ENCODE measurements at regions not wholly inside any gene's neighbourhood (a gene's known extent, or its start where the extent isn't known, plus 50 kb on each side); places are given as distances from the start of the nearest gene placed in this dataset.

DNA sequence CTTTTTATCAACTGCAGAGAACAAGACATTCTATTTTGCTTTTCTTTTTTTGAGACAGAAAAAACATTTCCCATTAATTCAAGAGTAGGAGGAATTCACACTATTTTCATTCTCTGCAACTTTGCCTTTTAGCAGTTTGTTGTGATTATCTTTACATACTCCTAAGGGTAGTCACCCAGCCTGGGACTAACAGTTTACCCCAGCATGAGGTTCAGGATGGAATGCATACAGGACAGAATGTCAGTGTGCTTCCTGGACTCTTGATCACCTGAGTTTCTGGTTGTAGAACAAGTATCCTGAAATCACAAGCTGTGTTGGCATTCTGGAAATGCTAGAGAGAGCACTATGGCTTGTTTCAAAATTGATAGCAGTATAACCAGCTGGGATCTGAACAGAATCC is 368.1 kb downstream of the KIF4B start:
- Mint-ChIP-seq H3K9me3 (ENCODE audit: unreplicated experiment) (peaks cover 1% of the 10 kb centered on the region), H3K27me3 (ENCODE audit: unreplicated experiment) (no peaks in the 10 kb centered on the region), H3K27ac (ENCODE audit: unreplicated experiment) (no peak overlapping the region), H3K4me3 (ENCODE audit: unreplicated experiment) (no peak overlapping the region), H3K36me3 (ENCODE audit: unreplicated experiment) (no peaks in the 10 kb centered on the region), H3K4me1 (ENCODE audit: low read depth, unreplicated experiment) (no peaks in the 10 kb centered on the region)
- TF ChIP-seq, protein P1, sequence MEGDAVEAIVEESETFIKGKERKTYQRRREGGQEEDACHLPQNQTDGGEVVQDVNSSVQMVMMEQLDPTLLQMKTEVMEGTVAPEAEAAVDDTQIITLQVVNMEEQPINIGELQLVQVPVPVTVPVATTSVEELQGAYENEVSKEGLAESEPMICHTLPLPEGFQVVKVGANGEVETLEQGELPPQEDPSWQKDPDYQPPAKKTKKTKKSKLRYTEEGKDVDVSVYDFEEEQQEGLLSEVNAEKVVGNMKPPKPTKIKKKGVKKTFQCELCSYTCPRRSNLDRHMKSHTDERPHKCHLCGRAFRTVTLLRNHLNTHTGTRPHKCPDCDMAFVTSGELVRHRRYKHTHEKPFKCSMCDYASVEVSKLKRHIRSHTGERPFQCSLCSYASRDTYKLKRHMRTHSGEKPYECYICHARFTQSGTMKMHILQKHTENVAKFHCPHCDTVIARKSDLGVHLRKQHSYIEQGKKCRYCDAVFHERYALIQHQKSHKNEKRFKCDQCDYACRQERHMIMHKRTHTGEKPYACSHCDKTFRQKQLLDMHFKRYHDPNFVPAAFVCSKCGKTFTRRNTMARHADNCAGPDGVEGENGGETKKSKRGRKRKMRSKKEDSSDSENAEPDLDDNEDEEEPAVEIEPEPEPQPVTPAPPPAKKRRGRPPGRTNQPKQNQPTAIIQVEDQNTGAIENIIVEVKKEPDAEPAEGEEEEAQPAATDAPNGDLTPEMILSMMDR (IDR thresholded peaks at IDR 0.05; ENCODE audit: partially characterized antibody, unreplicated experiment), result no peak
- DNase-seq, result no peak

DNA sequence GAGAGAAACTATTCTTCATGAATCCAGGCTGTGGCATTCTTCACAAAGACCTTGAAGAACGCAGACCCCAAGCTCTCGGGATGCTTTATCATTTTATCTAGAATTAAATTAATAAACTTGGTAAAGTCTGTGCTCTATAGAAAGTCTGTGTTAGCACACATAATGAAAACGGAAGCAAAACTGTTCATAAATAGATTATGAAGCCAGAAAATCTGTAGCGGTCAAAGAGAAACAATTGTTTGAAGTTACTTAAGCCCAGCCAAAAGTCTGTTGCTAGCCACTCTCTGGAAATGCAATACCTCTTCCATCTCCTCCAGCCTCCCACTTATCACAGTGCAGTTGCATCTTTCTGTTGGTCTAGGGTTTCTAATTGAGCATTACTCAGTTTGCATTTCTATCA is 375.9 kb downstream of the KIF4B start:
- no peak for DNase-seq
- Mint-ChIP-seq H3K27ac (ENCODE audit: unreplicated experiment) (no peak overlapping the region), H3K27me3 (ENCODE audit: unreplicated experiment) (no peaks in the 10 kb centered on the region), H3K9me3 (ENCODE audit: unreplicated experiment) (no peaks in the 10 kb centered on the region), H3K4me3 (ENCODE audit: unreplicated experiment) (no peak overlapping the region), H3K36me3 (ENCODE audit: unreplicated experiment) (no peaks in the 10 kb centered on the region), H3K4me1 (ENCODE audit: low read depth, unreplicated experiment) (no peaks in the 10 kb centered on the region)
- TF ChIP-seq, protein P1 (IDR thresholded peaks at IDR 0.05; ENCODE audit: partially characterized antibody, unreplicated experiment), result no peak

DNA sequence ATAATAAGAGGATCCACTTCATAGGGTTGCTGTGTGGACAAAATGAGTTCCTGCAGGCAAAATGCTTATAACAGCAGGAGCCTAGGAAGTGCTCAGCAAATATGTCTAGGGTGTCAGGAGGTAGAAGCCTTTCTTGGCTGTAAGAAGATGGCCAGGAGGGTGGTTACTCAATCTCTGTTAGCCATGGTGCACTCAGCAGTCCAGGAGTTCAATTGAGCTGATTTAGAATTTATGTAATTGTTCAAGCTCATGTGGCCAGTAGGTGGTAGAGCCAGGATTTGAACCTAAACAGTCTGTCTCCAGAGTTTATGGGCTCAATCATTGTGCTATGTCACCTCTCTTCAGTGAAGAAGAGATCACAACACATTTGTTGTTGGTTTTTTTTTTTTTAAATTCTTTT is 381.2 kb downstream of the KIF4B start:
- H3K36me3 Mint-ChIP-seq (ENCODE audit: unreplicated experiment), result no peaks in the 10 kb centered on the region
- H3K4me3 Mint-ChIP-seq (ENCODE audit: unreplicated experiment), result no peak overlapping the region
- TF ChIP-seq, protein P1 (IDR thresholded peaks at IDR 0.05; ENCODE audit: partially characterized antibody, unreplicated experiment), result no peak

DNA sequence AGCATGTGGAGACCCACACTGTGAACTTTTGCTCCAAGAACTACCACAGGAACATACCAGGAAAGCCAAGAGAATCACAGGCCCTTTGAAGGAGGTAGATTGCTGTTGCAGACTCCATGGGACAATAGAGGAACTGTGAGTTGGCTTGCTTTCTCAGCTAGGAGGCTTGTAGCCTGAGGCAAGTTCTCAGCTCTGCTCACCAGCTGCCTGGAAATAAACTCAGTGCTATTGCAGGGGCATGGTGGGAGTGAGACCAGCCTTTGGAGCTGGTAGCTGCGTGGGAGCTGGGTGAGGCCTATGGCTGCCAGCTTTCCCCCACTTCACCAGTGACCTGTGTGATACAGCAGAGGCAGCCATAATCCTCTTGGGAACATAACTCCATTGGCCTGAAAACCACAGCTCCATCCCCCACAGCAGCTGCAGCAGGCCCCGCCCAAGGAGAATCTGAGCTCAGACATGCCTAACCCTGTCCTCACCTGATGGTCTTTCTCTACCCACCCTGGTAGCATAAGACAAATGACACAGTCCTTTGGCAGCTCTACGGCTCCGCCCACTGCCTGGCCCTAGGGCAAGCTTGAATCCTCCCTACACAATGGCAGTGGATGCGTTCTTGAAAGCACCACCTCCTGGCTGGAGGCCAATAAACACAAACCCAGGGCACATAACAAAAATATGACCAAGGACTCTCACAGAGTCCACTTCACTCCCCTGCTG is 389.5 kb downstream of the KIF4B start:
- H3K9me3 Mint-ChIP-seq (ENCODE audit: unreplicated experiment), result peaks cover 2% of the 10 kb centered on the region
- TF ChIP-seq, protein P1 (IDR thresholded peaks at IDR 0.05; ENCODE audit: partially characterized antibody, unreplicated experiment), result no peak
- H3K27ac Mint-ChIP-seq (ENCODE audit: unreplicated experiment), result no peak overlapping the region
- no peak overlapping the region for H3K4me3 Mint-ChIP-seq (ENCODE audit: unreplicated experiment)
- peaks cover 2% of the 10 kb centered on the region for H3K27me3 Mint-ChIP-seq (ENCODE audit: unreplicated experiment)
- DNase-seq, result no peak
- peaks cover 13% of the 10 kb centered on the region for H3K36me3 Mint-ChIP-seq (ENCODE audit: unreplicated experiment)
- peaks cover 4% of the 10 kb centered on the region for H3K4me1 Mint-ChIP-seq (ENCODE audit: low read depth, unreplicated experiment)

More for the DNA sequence above, 381.2 kb downstream of the KIF4B start:
- Mint-ChIP-seq H3K27me3 (ENCODE audit: unreplicated experiment) (no peaks in the 10 kb centered on the region), H3K4me1 (ENCODE audit: low read depth, unreplicated experiment) (no peaks in the 10 kb centered on the region), H3K27ac (ENCODE audit: unreplicated experiment) (no peak overlapping the region), H3K9me3 (ENCODE audit: unreplicated experiment) (no peaks in the 10 kb centered on the region)
- no peak for DNase-seq

DNA sequence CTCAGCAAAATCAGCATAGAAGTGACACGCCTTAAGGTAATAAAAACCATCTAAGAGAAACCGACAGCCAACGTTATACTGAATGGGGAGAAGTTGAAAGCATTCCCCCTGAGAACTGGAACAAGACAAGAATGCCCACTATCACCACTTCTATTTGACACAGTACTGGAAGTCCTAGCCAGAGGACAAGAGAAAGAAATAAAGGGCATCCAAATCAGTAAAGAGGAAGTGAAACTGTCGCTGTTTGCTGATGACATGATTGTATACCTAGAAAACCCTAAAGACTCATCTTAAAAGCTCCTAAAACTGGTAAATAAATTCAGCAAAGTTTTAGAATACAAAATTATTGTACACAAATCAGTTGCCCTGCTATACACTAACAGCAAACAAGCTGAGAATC is 393.3 kb downstream of the KIF4B start:
- DNase-seq, result no peak
- TF ChIP-seq, protein P1 (IDR thresholded peaks at IDR 0.05; ENCODE audit: partially characterized antibody, unreplicated experiment), result no peak
- Mint-ChIP-seq H3K27ac (ENCODE audit: unreplicated experiment) (no peak overlapping the region), H3K36me3 (ENCODE audit: unreplicated experiment) (peaks cover 13% of the 10 kb centered on the region), H3K9me3 (ENCODE audit: unreplicated experiment) (peaks cover 2% of the 10 kb centered on the region), H3K4me3 (ENCODE audit: unreplicated experiment) (no peak overlapping the region), H3K27me3 (ENCODE audit: unreplicated experiment) (no peaks in the 10 kb centered on the region), H3K4me1 (ENCODE audit: low read depth, unreplicated experiment) (peaks cover 2% of the 10 kb centered on the region)
